ENCODE measurements at regions not wholly inside any gene's neighbourhood (a gene's known extent, or its start where the extent isn't known, plus 50 kb on each side); places are given as distances from the start of the nearest gene placed in this dataset.
A peak's percentile ranks its signal among the peaks of the same experiment; 100 is the strongest.

DNA sequence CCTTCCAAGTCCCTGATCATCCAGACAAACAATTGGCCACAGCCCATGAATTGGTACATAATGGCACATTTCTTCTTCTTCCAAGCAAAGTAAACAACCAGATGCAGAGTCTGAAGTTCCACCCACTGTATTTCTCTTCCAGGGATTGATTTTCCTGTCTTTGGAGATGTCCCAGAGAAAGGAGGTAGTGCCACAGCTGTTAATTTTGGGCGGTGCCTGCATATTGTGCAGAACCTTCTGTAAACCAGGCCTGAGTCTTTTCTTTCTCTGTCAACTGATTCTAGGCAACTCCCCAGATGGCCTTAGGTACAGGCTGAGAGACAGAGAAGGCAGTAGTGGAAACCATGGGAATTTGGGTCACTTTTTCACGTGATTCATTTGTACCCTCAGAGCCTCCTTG lies 73.5 kb upstream of the TNIK start:
- TF ChIP-seq, protein P1, sequence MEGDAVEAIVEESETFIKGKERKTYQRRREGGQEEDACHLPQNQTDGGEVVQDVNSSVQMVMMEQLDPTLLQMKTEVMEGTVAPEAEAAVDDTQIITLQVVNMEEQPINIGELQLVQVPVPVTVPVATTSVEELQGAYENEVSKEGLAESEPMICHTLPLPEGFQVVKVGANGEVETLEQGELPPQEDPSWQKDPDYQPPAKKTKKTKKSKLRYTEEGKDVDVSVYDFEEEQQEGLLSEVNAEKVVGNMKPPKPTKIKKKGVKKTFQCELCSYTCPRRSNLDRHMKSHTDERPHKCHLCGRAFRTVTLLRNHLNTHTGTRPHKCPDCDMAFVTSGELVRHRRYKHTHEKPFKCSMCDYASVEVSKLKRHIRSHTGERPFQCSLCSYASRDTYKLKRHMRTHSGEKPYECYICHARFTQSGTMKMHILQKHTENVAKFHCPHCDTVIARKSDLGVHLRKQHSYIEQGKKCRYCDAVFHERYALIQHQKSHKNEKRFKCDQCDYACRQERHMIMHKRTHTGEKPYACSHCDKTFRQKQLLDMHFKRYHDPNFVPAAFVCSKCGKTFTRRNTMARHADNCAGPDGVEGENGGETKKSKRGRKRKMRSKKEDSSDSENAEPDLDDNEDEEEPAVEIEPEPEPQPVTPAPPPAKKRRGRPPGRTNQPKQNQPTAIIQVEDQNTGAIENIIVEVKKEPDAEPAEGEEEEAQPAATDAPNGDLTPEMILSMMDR (IDR thresholded peaks at IDR 0.05; ENCODE audit: insufficient read depth, low read depth, low read length) = no peak
- H3K4me3 ChIP-seq (ENCODE audit: low read depth, low read length) = no peak overlapping the region

DNA sequence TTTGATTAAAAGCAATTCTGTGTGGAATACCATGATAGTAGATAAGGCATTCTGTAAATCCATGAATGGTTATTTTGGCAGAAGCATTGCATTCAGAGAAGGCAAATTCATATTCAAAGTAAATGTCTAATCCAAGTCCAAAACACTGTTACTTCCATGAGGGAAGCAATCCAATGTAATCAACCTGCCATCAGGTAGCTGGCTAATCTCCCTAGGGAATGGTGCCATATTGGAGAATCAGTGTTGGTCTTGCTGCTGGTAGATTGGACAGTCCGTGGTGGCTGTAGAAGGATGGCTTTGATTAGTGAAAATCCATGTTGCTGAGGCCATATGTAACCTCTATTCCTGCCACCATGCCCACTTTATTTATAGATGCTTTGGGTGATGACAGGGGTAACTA lies 72.1 kb upstream of the TNIK start:
- DNase-seq (ENCODE audit: low read depth) = no peak
- H3K4me3 ChIP-seq (ENCODE audit: low read depth, low read length) = no peak overlapping the region
- TF ChIP-seq, protein P1 (IDR thresholded peaks at IDR 0.05; ENCODE audit: insufficient read depth, low read depth, low read length) = no peak

More for the DNA sequence above, 73.5 kb upstream of the TNIK start:
- DNase-seq (ENCODE audit: low read depth) = no peak

DNA sequence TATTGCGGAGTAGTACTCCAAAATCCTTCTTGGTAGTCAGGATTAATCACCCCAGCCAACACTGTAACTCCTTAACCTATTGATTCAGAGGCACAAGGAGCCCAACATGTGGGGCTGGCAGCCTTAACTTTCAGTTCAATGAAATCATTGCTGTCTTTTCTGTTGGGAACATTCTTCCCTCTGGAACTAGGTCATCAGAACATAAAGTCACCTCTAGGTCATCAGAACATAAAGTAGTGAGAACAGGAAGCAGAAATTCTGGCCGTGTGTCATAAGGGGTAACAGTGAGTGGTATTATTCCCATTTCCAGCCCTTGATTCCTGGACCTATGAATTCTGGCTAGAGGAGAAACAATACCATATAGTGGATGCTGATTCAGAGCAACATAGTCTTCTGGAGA lies 71.5 kb upstream of the TNIK start:
- no peak overlapping the region for H3K4me3 ChIP-seq (ENCODE audit: low read depth, low read length)
- no peak for DNase-seq (ENCODE audit: low read depth)
- TF ChIP-seq, protein P1 (IDR thresholded peaks at IDR 0.05; ENCODE audit: insufficient read depth, low read depth, low read length) = no peak

DNA sequence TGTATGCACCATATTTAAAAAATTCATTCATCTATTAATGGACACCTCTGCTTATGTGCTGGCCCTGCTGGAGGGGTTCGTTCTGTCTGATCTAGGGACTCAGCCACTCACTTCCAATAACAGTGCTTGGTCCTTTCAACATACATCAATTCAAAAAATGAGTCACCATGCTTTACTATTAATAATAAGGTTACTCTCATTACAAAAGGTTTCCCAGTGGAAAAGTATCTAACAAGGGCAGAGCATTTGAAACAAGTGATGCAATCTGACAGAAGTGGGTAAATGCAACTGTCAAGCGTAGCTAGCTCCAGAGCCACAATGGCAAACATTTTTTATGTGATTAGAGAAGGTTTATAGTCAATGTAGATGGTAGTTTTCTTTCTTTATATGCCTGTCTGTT lies 67.9 kb upstream of the TNIK start:
- TF ChIP-seq, protein P1 (IDR thresholded peaks at IDR 0.05; ENCODE audit: insufficient read depth, low read depth, low read length) = no peak
- no peak for DNase-seq (ENCODE audit: low read depth)
- H3K4me3 ChIP-seq (ENCODE audit: low read depth, low read length) = no peak overlapping the region

DNA sequence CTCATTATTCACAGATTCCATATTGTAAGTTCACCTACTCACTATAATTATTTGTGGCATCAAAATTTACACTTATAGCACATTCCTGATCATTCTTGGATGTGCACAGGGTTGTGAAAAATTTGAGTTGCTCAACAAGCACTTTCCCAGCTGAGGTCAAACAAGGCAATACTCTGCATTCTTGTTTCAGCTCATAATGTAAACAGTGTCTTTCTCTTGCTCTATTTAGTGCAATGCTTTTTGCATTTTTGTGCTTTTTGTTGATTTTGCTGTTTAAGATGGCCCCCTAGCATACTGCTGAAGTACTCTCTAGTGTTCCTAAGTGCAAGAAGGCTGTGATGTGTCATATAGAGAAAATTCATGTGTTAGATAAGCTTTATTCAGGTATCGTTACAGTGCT lies 66.7 kb upstream of the TNIK start:
- peak; percentile 89 for DNase-seq (ENCODE audit: low read depth)

DNA sequence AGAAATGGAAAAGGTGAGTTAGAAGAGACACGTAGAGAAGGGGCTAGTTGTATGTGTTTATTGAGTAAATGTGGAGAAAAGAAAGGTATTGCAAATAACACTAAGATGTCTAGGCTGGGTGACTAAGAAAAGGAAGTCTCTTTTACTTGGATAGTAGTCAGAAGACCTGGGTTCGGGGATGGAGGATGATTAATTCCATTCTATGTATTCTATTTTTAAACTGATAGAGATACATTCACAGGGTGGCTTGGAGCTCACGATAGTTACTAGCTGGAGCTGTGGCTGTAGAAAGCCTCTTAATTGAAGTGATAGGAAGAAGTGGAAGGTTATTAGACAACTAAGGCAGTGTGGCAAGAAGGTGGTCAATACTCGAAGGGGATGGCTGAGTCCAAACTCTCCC lies 65.9 kb upstream of the TNIK start:
- no peak for DNase-seq (ENCODE audit: low read depth)
- no peak overlapping the region for H3K4me3 ChIP-seq (ENCODE audit: low read depth, low read length)
- TF ChIP-seq, protein P1 (IDR thresholded peaks at IDR 0.05; ENCODE audit: insufficient read depth, low read depth, low read length) = no peak

More for the DNA sequence above, 66.7 kb upstream of the TNIK start:
- TF ChIP-seq, protein P1 (IDR thresholded peaks at IDR 0.05; ENCODE audit: insufficient read depth, low read depth, low read length) = no peak
- H3K4me3 ChIP-seq (ENCODE audit: low read depth, low read length) = no peak overlapping the region

DNA sequence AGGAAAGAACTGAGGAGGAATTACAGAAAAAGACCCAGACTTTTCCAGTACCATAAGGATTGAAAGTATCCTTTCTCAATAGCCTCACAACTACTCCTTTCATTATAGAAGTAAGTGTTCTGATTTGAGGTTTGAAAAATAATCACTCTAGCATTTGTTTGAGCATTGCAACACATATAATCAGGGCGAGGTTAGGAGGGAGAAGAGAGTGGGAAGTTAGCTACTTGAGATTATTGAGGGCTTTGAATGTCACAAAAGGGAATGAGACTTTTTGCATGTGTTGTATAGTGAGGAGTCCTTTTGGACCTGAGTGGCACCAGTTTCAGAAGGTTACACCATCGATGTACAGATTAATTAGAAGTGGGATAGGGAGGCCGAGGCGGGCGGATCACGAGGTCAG lies 65.2 kb upstream of the TNIK start:
- H3K4me3 ChIP-seq (ENCODE audit: low read depth, low read length) = no peak overlapping the region
- DNase-seq (ENCODE audit: low read depth) = peak; percentile 33
- TF ChIP-seq, protein P1 (IDR thresholded peaks at IDR 0.05; ENCODE audit: insufficient read depth, low read depth, low read length) = no peak

Measured in fibroblast of villous mesenchyme (primary cell).